K562 (cell line): ENCODE measurements at regions not wholly inside any gene's neighbourhood (a gene's known extent, or its start where the extent isn't known, plus 50 kb on each side); places are given as distances from the start of the nearest gene placed in this dataset.

Source experiments
- ELF1 ChIP-seq: fragments of 200-800 bp; sonication (Bioruptor generic); IDR thresholded peaks from 2 replicates; pipeline ENCODE4 v1.6.1; 2016; ENCODE audit warnings: missing genetic modification characterization, missing compliant biosample characterization
- FUS ChIP-seq: fragments of 200-400 bp; formaldehyde crosslinking; optimal IDR thresholded peaks from 2 replicates; pipeline ENCODE3; 2017; ENCODE audit warnings: low read depth, low read length
- KAT2B ChIP-seq: IDR thresholded peaks from one replicate; pipeline ENCODE4 v1.6.1; 2012; ENCODE audit warnings: low read depth, mild to moderate bottlenecking, control low read depth, inconsistent platforms, low read length, moderate library complexity
- NFIX ChIP-seq: fragments of 250-450 bp; sonication (Bioruptor Pico); IDR thresholded peaks from 2 replicates; pipeline ENCODE4 v1.4.0; 2020; ENCODE audit warnings: low read depth, mild to moderate bottlenecking, moderate library complexity
- PHF21A ChIP-seq: fragments of 450-650 bp; IDR thresholded peaks from 2 replicates; pipeline ENCODE4 v1.6.1; 2017; ENCODE audit warnings: low read depth, borderline replicate concordance
- TF ChIP-seq, protein P1 (sequence below): fragments of 450-650 bp; IDR thresholded peaks from 2 replicates; pipeline ENCODE4 v1.6.1; 2016; ENCODE audit warnings: mild to moderate bottlenecking, moderate library complexity
- TF ChIP-seq, protein P2 (sequence below): sonication (generic); formaldehyde crosslinking; IDR thresholded peaks from 2 replicates; pipeline ENCODE4 v1.8.1; 2022; ENCODE audit warnings: missing genetic modification reagents

DNA sequence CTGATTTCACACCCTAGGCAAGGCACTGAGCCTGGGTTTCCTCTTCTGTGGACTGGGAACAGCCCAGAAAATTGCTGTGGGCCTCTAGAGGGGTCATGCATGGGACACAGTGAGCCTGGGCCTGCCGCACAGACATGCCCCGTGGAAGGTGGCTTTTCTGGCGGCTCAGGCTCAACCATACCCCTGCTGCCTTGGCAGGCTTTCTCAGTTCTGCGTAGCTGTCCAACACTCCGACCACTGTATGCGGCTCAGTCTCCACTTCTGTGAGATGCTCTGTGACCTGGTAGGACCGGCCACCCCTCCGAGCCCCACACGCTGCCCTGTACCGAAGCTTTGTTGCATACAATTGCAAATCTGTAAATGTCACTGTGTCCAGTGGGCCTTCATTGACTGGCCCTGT is 126.3 kb downstream of the UQCRFS1 start:
- TF ChIP-seq, protein P1, sequence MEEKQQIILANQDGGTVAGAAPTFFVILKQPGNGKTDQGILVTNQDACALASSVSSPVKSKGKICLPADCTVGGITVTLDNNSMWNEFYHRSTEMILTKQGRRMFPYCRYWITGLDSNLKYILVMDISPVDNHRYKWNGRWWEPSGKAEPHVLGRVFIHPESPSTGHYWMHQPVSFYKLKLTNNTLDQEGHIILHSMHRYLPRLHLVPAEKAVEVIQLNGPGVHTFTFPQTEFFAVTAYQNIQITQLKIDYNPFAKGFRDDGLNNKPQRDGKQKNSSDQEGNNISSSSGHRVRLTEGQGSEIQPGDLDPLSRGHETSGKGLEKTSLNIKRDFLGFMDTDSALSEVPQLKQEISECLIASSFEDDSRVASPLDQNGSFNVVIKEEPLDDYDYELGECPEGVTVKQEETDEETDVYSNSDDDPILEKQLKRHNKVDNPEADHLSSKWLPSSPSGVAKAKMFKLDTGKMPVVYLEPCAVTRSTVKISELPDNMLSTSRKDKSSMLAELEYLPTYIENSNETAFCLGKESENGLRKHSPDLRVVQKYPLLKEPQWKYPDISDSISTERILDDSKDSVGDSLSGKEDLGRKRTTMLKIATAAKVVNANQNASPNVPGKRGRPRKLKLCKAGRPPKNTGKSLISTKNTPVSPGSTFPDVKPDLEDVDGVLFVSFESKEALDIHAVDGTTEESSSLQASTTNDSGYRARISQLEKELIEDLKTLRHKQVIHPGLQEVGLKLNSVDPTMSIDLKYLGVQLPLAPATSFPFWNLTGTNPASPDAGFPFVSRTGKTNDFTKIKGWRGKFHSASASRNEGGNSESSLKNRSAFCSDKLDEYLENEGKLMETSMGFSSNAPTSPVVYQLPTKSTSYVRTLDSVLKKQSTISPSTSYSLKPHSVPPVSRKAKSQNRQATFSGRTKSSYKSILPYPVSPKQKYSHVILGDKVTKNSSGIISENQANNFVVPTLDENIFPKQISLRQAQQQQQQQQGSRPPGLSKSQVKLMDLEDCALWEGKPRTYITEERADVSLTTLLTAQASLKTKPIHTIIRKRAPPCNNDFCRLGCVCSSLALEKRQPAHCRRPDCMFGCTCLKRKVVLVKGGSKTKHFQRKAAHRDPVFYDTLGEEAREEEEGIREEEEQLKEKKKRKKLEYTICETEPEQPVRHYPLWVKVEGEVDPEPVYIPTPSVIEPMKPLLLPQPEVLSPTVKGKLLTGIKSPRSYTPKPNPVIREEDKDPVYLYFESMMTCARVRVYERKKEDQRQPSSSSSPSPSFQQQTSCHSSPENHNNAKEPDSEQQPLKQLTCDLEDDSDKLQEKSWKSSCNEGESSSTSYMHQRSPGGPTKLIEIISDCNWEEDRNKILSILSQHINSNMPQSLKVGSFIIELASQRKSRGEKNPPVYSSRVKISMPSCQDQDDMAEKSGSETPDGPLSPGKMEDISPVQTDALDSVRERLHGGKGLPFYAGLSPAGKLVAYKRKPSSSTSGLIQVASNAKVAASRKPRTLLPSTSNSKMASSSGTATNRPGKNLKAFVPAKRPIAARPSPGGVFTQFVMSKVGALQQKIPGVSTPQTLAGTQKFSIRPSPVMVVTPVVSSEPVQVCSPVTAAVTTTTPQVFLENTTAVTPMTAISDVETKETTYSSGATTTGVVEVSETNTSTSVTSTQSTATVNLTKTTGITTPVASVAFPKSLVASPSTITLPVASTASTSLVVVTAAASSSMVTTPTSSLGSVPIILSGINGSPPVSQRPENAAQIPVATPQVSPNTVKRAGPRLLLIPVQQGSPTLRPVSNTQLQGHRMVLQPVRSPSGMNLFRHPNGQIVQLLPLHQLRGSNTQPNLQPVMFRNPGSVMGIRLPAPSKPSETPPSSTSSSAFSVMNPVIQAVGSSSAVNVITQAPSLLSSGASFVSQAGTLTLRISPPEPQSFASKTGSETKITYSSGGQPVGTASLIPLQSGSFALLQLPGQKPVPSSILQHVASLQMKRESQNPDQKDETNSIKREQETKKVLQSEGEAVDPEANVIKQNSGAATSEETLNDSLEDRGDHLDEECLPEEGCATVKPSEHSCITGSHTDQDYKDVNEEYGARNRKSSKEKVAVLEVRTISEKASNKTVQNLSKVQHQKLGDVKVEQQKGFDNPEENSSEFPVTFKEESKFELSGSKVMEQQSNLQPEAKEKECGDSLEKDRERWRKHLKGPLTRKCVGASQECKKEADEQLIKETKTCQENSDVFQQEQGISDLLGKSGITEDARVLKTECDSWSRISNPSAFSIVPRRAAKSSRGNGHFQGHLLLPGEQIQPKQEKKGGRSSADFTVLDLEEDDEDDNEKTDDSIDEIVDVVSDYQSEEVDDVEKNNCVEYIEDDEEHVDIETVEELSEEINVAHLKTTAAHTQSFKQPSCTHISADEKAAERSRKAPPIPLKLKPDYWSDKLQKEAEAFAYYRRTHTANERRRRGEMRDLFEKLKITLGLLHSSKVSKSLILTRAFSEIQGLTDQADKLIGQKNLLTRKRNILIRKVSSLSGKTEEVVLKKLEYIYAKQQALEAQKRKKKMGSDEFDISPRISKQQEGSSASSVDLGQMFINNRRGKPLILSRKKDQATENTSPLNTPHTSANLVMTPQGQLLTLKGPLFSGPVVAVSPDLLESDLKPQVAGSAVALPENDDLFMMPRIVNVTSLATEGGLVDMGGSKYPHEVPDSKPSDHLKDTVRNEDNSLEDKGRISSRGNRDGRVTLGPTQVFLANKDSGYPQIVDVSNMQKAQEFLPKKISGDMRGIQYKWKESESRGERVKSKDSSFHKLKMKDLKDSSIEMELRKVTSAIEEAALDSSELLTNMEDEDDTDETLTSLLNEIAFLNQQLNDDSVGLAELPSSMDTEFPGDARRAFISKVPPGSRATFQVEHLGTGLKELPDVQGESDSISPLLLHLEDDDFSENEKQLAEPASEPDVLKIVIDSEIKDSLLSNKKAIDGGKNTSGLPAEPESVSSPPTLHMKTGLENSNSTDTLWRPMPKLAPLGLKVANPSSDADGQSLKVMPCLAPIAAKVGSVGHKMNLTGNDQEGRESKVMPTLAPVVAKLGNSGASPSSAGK = no peak
- TF ChIP-seq PHF21A = no peak
- TF ChIP-seq, protein P2, sequence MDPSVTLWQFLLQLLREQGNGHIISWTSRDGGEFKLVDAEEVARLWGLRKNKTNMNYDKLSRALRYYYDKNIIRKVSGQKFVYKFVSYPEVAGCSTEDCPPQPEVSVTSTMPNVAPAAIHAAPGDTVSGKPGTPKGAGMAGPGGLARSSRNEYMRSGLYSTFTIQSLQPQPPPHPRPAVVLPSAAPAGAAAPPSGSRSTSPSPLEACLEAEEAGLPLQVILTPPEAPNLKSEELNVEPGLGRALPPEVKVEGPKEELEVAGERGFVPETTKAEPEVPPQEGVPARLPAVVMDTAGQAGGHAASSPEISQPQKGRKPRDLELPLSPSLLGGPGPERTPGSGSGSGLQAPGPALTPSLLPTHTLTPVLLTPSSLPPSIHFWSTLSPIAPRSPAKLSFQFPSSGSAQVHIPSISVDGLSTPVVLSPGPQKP (CRISPR knock-in tag) = no peak
- no peak for TF ChIP-seq ELF1
- no peak for TF ChIP-seq KAT2B
- no peak for TF ChIP-seq FUS
- no peak for TF ChIP-seq NFIX (CRISPR knock-in tag)
